WI38 (cell line): ENCODE measurements at regions not wholly inside any gene's neighbourhood (a gene's known extent, or its start where the extent isn't known, plus 50 kb on each side); places are given as distances from the start of the nearest gene placed in this dataset.
"Not testable (repeated sequence)": the region's sequence is repeated elsewhere in the genome, so short reads cannot be mapped to it uniquely, and the experiment has no call there.

Experiments
- H3K4me3 ChIP-seq: 2 replicates; pipeline ENCODE4 v1.5.1; 2011; ENCODE audit warnings: low read depth, mild to moderate bottlenecking, control low read depth, low read length

DNA sequence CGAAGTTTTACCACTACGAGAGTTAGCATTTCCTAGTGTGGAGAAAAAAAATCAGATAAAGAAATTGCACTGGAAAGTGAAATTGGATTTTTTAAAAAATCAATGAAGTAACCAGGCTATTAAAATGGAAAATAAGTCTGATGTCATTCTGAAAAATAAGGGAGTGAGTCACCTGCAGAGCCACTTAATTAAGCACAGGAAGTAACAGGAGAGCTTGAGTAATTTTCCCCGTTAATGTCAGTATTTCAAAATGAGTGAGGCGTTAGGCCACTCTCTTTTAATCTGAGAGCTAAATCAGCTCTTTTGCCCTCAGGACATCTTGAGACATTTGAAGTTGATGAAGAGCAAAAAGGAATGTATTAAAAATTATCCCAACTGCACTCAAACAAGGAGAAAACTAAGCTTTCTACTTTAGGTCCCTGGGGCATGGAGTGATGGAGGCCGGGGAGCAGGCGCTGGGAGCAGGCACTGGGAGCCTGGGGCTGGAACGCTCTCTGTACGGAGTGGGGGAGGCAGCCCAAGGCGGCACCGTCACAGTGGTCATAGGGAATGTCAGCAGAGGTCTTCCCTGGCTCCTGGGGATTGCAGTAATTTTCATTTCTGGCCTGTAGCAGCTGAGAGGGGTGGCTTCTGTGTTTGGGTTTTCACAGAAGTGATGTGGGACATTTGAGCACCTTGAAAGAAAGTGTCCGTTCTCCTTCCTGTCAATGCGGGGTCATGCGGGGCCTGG is 194.6 kb downstream of the BCL2L11 start:
- H3K4me3 ChIP-seq = not testable (repeated sequence)

DNA sequence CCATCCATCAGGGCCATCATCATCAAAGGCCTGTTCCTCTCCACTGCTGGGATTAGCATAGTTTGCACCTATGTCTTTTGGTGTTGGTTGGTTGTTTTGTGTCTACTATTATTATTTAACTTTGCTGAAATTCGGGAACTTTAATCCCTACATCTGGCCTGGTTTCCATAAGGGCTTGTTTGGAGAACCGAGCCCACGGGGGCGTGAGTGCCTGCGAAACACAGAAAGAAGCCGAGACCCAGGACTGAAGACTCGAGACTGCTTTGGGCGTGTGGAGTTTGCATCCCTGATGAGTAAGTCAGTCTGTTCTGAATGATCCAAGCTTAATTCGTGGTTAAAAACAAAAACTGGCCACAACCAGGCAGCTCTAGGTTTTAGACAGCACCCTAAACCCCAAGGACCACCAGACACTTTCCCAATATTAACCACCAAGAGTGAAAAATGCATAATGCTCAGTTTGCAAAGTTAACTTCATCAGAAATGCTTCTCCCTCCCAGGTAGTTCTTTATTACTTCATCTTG is 195.6 kb downstream of the BCL2L11 start:
- not testable (repeated sequence) for H3K4me3 ChIP-seq

DNA sequence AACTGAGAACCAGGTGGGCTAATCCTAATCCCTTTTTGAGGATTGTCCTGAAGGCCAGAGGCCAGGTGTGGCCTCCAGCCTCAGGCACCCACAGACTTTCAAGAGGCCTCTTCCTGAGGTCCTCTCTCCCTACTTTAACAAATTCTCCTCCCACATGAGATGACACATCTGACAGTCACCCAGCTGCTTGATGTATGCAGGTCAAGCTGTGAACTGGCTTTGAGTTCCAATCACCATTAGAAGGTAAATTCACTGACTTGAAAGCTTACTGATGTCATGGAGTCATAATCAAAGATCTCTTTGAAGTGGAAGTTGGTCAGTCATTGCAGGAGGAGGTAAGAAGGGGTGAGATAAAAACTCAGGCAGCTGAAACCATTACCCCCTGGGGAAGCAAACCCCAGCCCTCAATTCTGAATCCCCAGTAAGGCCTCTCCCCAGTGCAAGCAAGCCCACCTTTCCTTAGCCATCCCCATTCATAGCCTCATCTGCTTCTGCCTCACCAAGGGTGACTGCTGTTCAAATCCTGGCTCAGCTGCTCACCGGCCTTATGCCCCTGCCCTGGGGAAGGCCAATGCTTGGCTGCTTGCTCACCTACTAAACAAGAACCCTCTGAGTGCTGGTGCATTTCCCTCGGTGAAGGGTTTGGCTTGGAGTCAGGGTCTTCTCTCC is 196.3 kb downstream of the BCL2L11 start:
- H3K4me3 ChIP-seq = not testable (repeated sequence)

DNA sequence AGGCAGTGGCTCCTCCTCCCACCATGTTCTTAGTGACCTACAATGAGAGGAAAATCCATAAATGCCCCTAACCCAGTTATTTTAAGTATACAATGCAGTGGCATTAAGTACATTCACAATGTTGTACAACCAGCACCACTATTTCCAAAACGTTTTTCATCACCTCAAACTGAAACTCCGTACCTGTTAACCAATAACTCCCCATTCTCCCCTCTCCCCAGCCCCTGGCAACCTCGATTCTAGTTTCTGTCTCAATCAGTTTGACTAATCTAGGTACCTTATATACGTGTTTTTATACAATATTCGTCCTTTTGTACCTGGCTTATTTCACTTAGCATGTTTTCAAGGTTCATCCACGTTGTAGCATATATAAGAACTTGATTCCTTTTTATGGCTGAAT is 198.8 kb downstream of the BCL2L11 start:
- H3K4me3 ChIP-seq = not testable (repeated sequence)

DNA sequence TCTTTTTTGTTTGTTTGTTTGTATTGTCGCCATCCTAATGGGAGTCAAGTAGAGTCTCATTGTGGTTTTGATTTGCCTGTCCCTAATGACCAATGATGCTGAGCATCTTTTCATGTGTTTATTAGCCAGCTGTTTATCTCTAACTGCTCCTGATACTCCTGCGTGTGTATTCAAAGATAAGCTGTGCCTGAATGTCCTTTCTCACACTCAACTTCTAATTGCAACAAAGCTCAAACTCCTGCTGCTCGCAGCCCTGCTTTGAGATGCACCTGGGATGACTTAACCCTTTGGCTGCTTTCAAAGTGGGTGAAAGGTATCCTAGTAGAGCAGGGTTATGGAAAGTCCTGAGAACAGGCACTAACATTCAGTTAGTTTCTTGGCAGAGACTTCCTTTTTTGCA is 199.6 kb downstream of the BCL2L11 start:
- H3K4me3 ChIP-seq = not testable (repeated sequence)

DNA sequence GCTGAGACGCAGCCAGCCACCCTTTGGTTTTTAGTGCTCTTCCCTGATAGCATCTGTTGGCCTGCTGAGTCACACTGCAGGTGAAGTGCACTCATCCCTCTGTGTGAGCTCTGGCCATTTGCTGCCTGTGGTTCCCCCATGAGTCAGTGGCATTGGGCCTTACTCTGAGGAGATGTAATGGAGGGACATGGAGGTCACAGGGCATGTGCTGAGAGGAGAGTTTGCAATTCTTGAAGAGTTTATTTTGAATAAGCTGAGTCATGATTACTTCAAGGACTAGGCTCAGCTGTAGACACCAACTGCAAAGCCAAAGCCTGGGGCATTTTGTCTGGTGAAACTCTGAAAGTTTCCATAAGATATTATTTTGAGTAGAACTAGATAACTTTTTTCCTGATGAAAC is 200.3 kb downstream of the BCL2L11 start:
- H3K4me3 ChIP-seq = not testable (repeated sequence)

DNA sequence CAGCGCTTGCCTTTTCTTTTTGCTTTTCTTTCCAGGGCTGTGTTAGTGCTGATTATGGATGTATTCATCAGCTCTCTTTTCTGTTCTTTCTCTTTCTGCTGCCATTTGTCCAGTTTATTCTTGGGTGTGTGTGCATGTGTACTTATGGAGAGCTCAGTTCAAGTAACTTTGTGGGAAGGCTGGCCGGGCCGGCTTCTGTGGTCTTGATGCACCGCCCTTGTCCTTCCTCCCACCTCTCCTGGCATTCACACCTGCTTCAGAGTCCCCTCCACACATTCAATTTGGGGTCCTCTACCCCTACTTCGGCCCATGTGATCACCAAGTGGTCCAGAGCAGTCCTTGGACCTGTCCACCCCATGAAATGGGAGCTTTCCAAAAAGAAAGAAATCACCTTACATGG is 202.7 kb downstream of the BCL2L11 start:
- not testable (repeated sequence) for H3K4me3 ChIP-seq

DNA sequence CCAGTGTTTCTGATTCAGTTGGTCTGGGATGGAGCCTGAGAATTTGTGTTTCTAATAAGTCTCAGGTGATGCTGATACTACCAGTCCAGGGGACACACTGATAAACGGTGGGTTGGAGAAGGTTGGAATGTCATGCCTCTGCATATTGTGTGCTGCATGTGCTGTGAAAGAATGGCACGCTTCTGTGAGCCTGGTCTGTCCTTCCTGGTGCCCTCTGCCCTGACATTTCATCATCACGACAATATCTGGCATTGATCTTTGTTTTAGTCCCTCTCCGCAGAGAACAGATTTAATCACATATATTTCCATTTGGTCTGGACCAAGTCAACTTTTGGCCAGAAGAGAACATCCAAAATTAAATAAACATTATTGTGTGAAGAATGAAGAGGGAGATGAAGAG is 207.0 kb downstream of the BCL2L11 start:
- H3K4me3 ChIP-seq = not testable (repeated sequence)

DNA sequence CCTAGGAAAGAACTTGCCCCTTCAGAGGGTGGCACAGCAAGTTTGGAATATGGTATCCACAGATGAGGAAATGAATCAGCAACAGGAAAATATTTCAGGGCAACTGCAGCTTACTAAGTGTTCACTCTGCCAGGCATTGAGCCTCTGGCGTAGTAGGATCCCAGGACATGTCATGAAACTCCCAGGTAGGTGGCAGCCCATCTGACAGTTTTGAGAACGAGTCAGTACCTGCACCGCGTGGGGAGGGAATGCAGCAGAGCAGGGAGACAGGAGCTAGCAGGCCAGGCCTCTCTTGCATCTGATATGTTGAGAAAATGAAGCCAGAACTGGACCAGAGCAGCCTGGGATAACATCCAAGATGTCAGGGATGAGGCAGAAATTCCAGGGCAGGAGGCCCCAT is 208.6 kb downstream of the BCL2L11 start:
- H3K4me3 ChIP-seq = not testable (repeated sequence)

DNA sequence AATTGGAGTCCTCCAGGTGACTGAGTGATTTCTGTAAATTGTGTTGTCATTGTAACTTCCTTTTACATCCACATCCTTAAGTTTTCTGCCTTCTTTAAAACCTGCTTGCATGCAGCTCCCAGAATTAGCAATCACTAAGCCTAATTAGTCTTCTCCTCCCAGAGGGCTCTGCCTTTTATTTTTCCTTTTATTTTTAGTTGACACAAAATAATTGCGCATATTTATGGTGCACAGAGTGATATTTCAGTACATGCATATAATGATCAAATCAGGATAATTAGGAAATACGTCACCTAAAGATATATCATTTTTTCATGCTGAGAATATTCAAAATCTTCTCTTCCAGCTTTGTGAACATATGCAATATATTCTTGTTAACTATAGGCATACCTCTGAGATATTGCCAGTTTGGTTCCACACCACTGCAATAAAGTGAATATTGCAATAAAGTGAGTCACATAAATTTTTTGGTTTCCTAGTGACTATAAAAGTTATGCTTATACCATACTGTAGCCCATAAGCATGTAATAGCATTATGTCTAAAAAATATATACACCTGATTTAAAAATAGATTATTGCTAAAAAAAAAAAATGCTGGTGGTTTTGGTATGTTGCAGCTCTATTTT is 210.5 kb downstream of the BCL2L11 start:
- H3K4me3 ChIP-seq = not testable (repeated sequence)

DNA sequence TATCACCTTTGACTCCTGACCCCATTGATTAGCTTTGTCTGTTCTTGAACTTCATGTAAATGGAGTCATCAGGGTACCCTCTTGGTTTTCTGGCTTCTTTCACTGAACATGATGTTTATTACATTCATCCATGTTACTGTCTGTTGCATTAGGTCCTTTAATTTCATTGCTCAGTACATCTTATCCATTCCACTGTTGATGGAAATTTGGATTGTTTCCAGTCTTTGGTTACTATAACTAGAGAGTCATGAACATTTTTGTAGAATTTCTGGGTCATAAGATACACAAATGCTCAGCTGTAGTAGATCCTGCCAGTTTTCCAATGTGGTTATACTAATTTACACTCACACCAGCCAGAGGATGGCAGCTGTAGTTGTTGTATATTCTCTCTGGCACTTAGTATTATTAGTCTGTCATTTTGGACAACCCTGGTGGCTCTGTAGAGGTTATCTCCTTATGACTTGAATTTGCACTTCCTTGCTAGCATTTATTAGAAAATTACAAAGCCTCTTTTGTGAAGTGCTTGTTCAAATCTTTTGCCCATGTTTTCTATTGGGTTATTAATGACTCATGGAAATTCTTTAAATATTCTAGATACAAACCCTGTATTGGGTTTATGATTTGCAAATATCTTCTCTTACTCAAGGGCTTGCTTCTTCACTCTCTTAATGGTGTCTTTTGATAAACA is 214.7 kb downstream of the BCL2L11 start:
- not testable (repeated sequence) for H3K4me3 ChIP-seq

DNA sequence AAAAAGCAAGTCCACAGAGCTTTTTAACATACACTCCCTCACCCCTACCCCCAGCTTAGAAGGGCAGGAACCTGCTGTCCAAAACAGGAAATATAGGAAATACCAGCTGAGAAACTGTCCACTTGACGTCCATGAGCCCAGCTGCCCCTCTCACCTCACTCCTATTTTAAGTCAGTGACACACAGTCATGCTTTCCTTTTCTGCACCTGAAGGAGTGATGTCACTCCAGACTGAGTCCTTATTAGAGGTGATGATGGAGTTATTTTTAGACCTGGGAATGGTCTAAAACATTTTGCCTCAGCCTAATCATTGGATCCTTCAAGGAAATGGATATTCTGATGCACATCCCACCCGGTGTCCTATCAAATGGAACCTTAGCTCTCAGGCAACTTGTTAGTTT is 217.8 kb downstream of the BCL2L11 start:
- not testable (repeated sequence) for H3K4me3 ChIP-seq

DNA sequence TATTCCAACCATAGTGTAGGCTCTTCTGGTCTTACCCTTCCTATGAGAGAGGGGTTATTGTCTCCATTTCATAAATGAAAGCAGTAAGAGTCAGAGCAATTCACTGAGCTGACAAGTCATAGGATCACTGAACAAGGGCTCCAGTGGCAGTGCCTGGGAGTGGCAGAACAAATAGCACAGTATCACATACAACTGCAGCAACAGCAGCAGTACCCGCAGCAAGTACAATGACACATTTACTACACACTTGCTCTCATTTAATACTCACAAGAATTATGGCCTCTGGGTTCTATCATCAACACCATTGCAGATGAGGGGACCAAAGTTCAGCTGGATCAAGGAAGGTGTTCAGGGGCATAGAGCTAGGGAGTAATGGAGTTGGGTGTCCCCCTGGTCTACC is 218.8 kb downstream of the BCL2L11 start:
- not testable (repeated sequence) for H3K4me3 ChIP-seq

DNA sequence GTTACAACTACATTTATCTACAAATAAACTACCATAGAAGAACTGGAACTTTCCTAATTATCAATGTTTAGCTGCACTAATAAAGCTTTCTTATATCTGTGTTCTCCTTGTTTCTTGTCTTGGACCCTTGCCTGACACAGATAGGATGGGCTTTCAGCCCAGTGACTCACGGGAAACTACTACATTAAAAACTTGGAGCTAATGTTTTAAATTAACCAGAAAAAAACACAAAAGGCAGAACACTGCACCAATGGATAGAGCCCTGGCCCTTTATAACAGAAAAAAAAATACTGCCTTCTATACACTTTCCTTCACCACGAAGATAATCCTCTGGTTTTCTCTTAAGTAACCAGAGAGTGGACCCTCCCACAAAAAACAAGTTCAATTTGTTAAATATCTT is 223.9 kb downstream of the BCL2L11 start:
- not testable (repeated sequence) for H3K4me3 ChIP-seq

DNA sequence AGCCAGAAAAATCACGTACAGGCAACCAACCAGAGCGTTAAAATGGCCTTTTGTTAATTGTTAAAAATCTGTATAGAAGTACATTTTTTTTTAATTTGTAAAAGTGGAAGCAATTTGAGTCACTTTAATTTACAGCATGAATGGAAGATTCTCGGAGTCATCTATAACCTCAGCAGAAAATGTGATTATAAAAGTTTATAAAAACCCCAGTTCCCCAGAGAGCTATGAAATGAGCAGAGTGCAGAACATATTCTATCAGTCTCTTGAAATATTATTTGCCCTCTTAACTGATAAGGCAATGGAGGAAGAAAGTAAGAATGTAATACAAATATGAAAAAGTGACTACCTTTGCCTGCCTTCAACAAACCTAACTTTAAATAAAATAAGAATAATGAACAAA is 224.7 kb downstream of the BCL2L11 start:
- not testable (repeated sequence) for H3K4me3 ChIP-seq

DNA sequence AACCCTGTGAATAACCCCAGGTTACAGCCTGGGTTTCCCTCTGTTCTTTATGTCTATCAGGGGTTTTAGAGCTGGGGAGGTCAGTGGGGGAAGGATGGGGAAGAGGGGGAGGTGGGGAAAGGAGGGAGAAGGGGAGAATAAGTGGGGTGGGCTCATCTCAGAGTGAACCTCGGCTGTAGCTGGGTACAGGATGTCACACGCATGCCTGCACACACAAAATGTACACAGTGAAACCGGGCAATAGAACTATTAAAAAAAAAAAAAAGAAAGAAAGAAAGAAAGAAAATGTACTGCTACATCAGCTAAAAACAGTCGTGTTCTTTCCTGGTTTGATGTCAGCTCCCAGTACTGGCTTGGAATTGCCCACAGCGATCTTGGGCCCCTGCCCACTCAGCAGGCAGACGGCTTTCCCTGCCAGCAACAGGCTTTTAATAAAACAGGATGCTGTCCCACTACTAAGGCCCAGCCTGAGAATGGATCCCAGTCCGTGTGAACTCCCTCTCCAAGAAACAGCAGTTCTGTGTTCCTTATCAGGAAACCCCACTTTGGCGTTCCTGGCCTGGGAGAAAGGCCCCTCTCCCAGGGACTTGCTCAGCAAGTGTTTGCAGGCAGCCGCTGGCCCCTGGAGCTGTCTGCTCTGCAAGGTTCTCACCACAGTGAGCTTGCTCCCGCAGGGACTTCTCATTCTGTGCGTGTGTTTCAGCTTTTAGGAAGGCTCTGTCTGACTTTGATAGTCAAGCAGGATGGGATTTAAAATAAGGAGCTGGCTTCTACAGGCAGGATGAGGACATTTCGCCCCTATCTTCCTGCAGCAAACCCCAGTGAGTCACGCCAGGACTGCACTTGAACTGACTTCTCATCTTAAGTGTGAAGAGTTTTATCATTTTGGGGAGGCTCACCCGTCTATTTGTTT is 225.6 kb downstream of the BCL2L11 start:
- not testable (repeated sequence) for H3K4me3 ChIP-seq

DNA sequence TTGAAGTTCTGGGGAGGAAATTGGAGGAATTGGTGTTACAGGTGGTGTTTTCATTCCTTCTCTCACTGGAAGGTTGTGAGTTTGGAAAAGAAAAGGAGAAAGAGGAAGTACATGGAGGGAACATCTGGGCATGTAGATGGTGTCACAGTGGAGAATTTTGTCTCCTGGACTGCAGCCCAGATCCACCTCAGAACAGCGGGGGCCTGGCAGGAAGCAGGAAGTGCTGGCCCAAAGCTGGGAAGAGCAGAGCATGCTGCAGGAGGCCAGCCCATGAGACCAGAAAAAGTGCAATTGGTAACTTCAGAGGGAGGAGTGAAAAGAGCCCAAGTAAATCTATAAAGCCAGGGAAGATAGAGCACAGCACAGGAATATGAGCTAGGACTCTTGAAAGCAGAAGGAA is 227.0 kb downstream of the BCL2L11 start:
- not testable (repeated sequence) for H3K4me3 ChIP-seq

DNA sequence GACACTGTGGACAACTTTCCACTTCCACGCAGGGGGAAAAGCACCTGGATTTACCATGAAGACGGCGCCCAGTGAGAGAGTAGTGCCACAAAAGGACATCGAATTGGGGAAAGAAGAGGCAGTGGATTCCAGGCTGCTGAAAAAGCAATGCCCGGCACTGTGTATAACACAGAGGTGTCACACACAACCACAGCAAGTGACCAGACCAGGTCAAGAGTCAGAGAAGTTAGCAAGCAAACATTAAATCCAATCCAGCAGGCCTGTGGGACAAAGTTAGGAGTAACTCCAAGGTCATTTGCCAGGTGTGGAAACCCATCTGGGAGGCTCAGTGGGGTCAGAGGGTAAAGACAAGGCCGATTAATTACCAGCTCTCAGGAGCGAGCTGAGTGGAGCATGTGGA is 227.6 kb downstream of the BCL2L11 start:
- not testable (repeated sequence) for H3K4me3 ChIP-seq

DNA sequence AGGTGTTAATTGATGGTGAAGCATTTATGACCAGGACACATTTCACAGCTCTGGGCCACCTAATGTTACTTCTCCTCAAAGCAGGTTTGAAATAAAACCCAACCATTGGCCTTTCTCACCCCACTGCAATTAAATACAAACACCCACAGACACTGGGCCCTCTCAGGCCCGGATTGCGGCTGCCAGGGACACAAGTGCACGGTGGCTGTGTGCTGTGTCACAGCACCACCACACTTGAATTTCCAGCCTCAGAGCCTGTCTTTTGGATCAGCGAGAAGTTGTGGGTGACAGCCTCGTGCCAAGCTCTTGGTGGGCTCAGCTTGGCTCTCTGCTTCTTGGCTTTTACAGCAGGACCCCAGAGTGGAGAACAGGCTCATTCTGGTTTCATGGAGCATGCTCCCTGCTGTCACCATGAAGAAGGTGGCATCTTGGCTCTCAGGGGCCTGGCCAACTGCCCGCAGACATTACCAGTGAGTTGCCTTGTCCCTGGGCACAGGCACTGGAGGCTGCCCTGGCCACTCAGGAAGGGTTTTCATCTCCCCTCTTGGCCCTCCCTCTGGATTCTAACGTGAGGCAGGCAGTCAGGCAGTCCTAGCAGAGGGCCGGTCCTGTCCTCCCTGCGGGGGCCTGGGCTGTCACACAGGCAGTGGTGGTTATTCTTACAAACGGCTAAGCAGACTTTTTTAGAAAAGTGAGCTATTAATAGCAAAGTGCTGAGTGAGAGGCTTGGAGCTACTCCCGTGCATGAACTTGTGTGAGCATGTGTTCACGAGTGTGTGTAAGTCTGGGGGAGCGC is 234.5 kb downstream of the BCL2L11 start:
- H3K4me3 ChIP-seq = not testable (repeated sequence)
